AG08396 (cell line): ENCODE measurements at regions not wholly inside any gene's neighbourhood (a gene's known extent, or its start where the extent isn't known, plus 50 kb on each side); places are given as distances from the start of the nearest gene placed in this dataset.
"Not testable (repeated sequence)": the region's sequence is repeated elsewhere in the genome, so short reads cannot be mapped to it uniquely, and the experiment has no call there.

Source experiments
- DNase-seq: peaks from one replicate; pipeline ENCODE4 v3.0.0; 2012; ENCODE audit warnings: low spot score, mixed read lengths

DNA sequence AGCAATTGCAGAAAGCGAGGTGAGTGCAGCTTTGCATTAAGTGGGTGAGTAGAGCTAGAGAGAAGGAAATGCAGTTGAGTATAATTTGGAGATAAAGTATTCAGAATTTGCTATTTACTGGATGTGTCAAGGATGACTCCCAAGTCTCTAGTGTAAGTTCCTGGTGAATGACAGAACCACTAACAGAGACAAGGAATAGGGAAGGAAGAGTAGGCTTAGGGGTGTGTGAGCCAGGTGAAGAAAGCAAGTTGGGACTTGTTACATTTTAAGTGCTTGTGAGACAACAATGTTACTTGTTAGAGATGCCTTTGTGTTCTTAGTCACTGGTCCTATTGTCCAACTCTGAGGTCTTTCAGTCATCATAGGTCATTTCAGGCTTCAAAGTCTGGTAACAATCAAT lies 70.8 kb downstream of the TBC1D26 start:
- DNase-seq, result not testable (repeated sequence)

DNA sequence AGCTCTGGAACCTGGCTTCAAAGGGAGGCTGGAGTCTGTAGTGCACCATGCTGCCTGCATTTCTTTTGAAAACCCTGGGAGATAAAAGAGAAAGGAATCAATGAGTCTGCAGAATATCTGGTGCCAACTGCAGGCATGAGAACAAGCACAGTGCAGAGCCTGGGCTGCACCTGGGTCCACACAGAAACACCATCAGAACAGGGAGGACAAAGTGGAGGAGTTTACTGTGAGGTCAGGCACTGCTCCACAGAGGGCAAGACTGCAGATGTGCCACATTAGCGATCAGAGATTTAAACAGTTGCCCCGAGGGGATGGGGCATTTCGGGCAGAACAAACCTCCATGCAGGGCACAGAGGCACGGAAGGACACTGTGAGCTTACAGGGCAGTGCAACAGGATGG lies 74.7 kb downstream of the TBC1D26 start:
- not testable (repeated sequence) for DNase-seq

DNA sequence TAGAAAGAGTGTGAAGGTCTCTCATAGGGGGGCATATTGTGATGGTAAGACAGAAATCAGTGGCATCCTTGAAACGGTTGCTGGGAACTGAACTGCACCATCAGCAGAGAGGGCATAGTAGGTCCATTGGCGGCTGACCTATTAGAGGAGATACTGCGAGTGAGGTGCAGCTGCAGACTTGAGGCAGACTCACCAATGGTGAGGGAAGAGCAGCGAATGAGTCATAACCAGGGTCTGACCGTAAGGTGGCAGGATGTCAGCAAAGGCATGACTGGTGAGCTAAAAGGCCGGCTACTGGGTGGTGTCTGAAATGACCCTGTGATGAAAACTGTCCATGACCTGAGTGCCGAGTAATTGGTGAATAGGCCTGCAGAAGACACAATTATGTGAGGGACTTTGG lies 81.3 kb downstream of the TBC1D26 start:
- not testable (repeated sequence) for DNase-seq

DNA sequence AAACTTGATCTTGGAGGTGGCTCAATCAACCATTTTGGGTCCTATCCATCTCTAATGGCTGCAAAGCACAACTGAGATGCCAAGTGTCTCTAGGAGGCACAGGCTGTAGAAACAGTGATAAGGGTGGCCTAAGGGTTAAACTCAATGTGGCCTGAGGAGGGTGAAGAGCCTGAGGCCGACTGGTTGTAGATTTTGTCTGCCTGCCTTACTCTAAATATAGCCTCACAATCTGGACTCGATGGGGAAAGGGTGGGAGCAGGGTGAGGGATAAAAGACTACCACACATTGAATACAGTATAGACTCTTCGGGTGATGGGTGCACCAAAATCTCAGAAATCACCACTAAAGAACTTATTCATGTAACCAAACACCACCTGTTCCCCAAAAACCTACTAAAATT lies 81.9 kb downstream of the TBC1D26 start:
- DNase-seq, result not testable (repeated sequence)

DNA sequence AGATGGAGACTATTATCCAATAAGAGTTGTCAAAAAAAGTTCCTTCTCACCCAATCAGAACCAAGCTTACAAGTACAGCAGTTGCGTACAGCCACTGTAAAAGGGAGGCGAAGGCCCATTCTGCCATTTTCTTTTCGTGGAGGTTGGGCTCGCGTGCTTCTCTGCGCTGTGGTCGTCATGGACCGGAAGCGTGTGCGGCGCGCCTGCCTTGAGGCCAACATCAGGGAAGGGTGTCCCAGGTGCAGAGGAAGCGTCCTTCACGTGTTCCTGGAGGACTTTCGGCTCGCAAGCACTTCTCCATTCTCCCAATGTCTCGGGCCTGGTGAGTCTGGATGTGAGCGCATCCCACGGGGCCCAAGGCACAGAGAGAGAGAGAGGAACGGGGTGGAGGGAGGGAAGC lies 85.8 kb downstream of the TBC1D26 start:
- not testable (repeated sequence) for DNase-seq

DNA sequence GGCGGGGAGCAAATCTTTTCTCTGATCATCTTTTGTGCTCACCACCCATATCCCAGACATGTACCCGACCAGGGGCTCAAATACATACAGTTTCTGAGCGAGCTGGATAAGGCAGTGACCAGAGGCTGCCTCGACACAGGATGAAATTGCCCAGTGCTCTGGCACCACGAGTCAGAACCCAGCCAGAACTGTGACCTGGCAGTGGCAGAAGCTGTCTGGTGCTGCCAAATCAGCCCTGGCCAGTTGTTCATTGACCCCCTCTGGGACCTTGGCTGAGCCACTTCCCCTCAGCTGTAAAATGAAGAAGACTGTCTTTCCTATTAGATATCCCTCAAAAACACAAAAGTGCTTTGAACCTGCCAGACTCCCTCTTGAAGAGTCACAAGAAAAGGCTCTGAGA lies 90.2 kb downstream of the TBC1D26 start:
- not testable (repeated sequence) for DNase-seq

DNA sequence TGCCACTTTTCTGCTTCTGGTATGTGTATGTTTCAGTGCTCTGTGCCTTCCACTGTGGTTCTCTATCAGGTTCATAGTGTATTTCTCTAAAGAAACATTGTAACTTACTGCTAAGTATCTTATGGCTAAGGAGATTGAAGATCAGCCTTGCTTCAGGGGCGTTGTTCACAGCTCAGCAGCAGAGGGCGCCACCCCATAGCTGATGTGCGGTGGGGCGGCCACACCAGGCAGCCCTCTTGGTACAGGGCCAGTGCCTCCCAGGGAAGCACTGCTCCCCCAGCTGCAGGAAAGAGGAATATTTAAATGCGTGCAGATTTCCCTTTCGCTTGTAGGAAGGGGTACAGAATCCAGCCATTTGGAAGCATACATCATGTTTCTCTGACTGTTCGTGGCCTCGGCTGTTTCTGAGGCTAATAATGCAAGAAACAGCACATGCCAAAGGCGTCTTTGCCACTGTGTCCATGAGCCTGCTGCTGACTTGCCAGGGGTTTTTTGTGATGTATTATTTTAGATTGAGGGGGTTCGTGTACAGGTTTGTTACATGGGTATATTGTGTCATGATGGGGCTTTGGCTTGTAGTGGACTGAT lies 96.7 kb downstream of the TBC1D26 start:
- peak; percentile 8 for DNase-seq

DNA sequence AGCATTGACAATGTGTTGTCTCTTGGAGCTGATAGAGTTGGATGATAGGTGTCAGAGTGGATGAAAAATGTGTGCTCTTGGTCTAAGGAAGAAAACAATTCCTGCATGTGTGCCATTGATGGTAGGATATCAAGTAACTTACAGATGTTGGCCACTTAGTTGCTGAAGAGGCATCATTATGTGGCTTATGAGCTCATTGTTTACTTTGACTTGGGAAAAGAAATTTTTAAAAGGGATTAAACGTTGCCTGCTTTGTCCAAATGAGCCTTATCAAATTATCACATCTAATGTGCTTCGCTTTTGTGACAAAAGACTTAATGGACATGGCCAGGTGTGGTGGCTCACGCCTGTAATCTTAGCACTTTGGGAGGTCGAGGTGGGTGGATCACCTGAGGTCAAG lies 98.1 kb downstream of the TBC1D26 start:
- DNase-seq, result not testable (repeated sequence)

DNA sequence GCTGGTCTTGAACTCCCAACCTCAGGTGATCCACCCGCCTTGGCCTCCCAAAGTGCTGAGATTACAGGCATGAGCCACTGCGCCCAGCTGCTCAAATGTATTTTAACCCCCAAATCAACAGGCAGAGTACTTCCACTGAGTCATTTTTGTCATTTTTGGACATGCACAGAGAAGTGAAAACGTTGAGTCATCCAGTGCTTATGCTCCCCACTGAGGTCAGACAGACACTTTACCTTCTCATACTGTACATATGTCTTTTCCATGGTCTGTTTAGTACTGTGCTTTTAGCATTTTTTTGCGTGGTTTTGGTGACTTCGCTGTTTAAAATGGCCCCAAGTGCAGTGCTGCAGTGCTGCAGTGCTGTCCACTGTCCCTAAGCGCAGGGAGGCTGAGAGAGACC lies 99.1 kb downstream of the TBC1D26 start:
- DNase-seq, result peak; percentile 4

DNA sequence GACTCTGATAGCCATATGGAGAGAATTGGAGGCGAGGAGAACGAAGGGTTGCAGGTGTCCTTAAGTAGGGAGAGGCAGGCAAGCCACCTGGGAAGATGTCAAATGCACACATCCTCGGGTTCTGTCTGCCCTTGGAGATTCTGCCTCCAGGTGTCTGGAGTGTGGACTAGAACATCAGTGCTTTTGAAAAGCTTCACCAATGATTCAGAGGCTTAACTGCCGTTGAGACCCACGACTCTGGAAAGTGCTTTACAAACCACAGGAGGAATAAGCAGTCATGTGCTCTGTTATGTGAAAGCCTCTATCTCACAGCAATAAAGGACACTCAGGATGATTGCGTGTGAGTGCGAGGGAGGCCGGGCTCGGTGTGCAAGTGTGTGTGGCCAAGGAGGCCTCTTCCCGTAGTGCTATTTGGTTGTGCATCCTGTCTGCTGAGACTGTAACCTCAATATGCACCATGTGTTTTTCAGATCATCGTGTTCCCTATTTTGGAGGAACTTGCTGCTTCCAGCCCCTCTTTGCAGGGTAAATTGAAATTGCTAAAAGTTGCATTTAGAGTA lies 100.9 kb downstream of the TBC1D26 start:
- not testable (repeated sequence) for DNase-seq

DNA sequence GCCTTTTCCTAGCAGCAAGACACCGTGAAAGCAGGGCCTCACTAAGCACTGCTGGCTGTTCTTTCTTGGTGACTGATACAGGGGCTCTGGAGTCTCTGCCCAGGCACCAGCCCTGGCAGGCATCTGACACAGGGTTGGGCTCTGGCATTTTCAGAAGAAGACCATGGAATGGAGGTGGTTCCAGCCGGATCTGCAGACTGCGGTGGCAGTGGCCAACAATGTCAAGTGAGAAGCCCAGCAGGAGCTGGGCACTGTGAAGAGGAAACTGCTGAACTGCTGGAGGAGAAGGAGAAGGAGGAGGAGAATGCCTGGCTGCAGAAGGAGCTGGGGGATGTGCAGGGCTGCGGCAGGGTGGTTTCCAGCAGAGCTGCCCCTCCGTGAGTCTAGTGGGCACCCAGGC lies 101.8 kb downstream of the TBC1D26 start:
- not testable (repeated sequence) for DNase-seq

DNA sequence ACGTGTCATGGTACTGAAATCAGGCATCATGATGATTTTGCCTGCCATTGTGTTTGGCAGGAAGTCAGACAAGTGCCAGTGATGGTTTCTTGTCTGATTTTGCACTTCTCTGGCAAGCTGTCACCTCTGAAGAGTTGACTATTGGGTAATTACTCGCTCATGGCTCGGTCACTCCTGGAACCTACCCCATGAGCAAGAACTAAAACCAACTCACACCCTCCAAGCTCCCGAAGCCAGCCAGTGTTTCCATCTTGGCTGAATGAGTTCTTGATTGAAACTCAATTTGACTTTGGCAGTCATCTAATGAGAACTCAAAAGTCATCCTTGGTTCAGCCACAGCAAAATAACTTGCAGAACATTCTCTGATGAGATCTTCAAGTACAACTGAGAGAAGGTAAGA lies 103.4 kb downstream of the TBC1D26 start:
- DNase-seq, result not testable (repeated sequence)

DNA sequence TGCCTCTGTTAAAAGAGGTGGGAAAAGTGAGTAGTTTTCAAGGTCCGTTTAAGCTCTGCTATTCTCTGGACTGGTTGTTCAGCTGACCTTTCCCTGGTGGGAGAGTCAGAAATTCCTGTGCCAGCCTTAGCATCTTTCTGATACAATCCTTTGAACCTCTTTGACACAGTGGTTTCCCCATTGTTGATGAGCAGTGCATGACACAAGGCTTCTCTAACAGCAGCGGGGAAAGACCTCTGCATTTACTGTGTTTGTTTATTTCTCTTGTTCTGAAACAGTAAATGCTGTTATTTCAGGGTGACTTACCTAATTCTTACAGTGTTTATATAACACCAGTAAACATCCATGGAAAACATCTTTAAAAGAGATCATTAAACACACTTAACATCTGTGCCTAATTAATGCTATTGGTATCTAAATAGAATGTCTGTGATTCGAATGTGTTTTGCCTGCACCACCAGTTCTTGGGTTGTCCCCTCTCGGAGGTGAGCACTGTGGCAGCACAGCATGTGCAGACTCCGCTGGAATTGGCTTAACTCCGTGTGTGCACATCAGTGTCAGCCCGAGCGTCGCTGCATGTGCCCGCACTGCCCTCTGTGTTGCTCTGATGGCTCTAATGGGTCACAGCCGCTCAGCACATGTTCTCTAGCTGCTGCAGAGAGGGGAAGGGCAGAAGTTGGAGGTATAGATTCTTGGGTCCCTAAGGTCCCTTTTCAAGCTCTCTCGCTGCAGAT lies 104.3 kb downstream of the TBC1D26 start:
- DNase-seq, result not testable (repeated sequence)

DNA sequence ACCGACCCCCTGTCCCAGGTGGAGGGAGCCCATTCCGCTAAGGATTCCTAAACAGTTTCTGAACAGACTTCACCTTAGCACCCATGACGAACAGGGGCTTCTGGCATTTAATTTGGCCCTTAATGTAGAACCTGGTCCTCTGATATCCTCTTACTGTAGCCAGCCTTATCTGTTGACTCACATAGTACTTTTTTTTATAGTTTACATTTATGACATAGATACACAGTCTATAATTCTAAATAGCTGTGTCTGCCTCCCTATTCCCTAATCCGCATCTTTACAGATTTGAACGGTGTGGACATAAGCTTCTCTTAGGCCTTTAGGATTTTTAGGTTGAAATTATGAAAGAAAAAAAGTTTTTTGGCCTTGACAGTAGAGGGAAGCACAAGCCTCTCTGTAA lies 104.9 kb downstream of the TBC1D26 start:
- not testable (repeated sequence) for DNase-seq

DNA sequence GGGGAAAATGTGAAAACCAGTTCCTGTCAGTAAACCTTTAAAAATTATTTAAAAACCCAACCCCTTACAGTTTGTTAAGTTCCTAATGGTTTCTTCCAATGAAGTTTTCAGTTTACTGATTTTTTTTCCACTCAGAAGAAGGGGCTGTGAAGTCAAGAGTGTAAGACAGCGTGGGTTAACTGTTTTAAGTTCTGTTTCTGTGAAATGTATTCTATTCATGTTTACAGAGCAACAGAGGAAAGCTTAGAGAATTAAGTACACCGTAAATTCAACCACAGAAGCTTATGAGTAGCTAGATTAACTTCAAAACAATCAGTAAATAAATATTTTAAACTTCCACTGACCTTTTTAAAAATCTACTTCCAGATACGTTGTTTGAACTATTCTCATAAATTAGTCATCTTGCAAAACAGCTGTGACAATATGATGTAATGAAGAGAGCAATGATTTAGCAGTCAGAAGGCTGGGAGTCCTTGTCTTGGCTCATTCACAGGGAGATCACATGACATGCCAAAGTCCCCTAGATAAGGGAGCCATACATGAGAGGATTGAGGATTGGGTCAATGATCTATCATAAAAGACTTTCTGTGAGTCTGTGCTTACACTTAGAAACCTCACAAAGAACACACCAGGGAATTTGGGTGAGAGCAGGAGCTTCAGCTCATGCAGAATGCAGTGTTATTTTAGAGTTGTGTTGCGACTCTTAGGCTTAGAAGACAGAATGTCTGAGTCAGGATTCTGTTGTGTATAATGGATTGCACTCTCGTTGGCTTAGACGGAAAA lies 97.3 kb upstream of the ADORA2B start:
- not testable (repeated sequence) for DNase-seq

DNA sequence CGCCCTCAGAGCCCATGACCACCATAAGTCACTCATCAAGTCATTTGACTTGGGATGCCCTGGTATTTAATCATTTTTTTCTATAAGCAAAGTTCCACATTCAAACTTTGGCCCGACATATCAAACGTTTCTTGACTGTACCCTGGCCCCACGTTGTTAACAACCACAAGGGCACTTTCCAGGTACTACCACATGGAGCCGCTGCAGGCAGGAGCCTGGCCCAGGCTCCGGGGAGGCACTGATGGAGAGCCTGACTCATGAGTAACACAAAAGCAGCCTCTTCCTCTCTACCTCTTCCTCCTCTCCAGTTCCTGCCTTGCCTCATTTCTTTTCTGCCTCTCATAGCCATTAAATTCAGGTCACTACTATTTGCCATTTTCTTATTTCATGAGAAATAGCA lies 95.9 kb upstream of the ADORA2B start:
- DNase-seq, result peak; percentile 3

DNA sequence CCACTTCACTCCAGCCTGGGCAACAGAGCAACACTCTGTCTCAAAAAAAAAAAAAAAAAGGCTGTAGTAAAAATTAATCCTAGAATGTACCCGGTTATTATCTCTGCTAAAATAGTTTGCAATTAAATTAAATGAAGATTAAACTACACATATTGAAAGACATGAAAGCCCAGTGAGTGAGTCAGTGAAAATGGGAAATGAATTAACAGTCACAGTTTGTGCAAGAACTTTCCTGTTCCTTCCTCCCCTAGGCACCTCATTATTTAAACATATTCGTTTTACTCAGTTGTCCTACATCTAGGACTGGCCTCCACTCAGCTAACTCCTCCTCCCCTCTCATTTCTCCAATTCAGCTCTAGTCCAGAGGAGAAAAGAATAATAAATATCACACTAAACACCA lies 94.9 kb upstream of the ADORA2B start:
- DNase-seq, result not testable (repeated sequence)

DNA sequence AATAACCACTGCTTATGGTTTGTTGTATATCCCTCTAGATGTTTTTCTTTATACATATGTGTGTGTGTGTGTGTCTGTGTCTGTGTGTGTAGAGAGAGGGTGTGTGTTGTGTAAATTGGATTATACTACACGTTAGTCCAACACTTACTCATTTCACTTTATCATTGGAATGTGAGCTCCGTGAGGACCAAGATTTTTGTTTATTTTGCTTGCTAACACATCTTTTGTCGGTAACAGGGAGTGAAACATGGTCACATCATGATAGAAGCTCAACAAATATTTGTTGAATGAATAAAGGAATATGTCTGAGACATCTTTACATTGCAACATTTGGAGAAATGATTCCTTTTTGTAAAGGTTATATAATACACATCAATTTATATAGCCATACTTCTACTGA lies 94.2 kb upstream of the ADORA2B start:
- DNase-seq, result not testable (repeated sequence)

DNA sequence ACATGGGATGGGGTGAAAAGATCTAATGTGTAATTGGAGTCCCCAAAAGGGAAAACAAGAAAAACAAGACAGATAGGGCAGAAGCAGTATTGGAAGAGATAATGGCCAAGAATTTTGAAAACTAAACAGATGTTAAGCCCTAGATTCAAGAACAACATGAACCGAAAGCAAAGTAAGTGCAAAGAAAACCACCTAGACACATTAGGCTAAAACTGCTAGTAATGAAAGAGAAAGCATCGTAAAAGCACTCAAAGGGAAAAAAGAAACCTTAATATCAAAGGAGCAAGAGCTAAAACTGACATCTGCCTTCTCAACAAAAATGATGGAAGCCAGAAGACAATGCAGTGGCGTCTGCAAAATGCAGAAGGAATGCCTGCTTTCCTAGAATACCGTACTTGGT lies 92.1 kb upstream of the ADORA2B start:
- not testable (repeated sequence) for DNase-seq

DNA sequence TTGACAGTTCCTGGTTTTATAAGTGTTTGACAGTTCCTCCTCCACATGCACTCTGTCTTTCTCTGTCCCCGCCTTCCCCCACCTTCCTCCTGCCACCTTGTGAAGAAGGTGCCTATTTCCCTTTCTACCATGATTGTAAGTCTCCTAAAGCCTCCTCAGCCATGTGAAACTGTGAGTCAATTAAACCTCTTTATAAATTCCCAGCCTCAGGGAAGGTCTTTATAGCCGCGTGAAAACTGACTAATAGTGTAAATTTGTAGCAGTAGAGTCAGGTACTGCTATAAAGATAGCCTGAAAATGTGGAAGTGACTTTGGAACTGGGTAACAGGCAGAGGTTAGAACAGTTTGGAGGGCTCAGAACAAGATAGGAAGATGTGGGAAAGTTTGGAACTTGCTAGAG lies 88.7 kb upstream of the ADORA2B start:
- DNase-seq, result not testable (repeated sequence)

DNA sequence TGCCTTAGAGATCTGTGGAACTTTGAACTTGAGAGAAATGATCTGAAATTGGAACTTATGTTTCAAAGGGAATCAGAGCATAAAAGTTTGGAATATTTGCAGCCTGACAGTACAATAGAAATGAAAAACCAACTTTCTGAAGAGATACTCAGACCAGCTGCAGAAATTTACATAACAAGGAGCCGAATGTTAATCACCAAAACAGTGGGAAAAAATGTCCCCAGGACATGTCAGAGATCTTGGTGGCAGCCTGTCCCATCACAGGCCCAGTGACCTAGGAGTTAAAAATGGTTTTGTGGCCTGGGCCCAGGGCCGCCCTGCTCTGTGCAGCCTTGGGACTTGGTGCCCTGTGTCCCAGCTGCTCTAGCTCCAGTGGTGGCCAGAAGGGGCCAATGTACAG lies 88.2 kb upstream of the ADORA2B start:
- DNase-seq, result not testable (repeated sequence)

DNA sequence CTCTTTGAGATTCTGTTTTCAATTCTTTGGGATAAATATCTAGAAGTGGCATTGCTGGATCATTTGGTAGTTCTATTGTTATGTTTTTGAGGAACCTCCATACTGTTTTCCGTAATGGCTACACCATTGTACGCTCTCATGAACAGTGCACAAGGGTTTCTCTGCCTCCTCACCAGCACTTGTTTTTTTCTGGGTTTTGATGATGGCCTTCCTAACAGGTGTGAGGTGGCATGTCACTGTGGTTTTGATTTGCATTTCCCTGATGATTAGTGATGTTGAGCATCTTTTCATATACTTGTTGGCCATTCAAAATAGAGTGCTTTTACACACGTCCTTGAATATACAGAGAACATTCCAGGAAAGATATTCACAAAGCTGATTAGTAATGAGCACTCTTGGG lies 86.8 kb upstream of the ADORA2B start:
- DNase-seq, result not testable (repeated sequence)

DNA sequence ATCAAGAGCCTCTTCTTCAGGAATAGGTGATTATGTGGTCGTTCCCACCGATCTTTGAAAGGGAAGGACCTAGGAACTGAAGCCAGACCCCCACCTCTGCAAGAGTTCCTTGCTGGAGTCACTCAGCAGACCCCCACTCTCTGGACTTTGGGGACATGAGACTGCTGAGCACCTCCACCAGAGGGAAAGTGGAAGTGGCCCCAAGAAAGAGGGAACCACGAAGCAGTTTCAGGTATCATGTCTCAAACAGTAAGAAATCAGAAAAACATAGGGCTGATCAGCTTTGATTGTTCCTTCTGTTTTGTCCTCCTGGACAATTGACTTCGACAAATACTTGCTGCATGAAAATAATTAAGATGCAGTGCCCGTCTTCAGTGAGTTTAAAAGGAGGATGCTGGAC lies 84.2 kb upstream of the ADORA2B start:
- not testable (repeated sequence) for DNase-seq
